ENCODE measurements at regions not wholly inside any gene's neighbourhood (a gene's known extent, or its start where the extent isn't known, plus 50 kb on each side); places are given as distances from the start of the nearest gene placed in this dataset.

- DNase-seq (ENCODE audit: low read depth in 2 of 2): no peak
Observed at GRCh38 chr10:126847666-126848065, 57.6 kb upstream of the DOCK1 start.

GRCh38 chr10:126849646-126850045 is 55.6 kb upstream of the DOCK1 start:
- DNase-seq (ENCODE audit: low read depth in 2 of 2): no peak

GRCh38 chr10:126851414-126852108 is 53.7 kb upstream of the DOCK1 start:
- DNase-seq (ENCODE audit: low read depth in 2 of 2): no peak

- DNase-seq (ENCODE audit: low read depth in 2 of 2): no peak
Observed at GRCh38 chr10:126854726-126855495, 50.3 kb upstream of the DOCK1 start.

All from activated CD4-positive, alpha-beta T cell treated with anti-CD3 and anti-CD28 coated beads for 24 hours (primary cell).